Muscle of leg (tissue), 3 donors: ENCODE measurements at regions not wholly inside any gene's neighbourhood (a gene's known extent, or its start where the extent isn't known, plus 50 kb on each side); places are given as distances from the start of the nearest gene placed in this dataset.
A peak's percentile ranks its signal among the peaks of the same experiment; 100 is the strongest.

Experiments used
- DNase-seq: peaks from one replicate; pipeline ENCODE4 v3.0.0; 2013
- H3K27ac ChIP-seq: one replicate; pipeline ENCODE4 v1.5.1; 2013; ENCODE audit warnings: mild to moderate bottlenecking, low read length, control low read depth
- H3K27me3 ChIP-seq: one replicate; pipeline ENCODE4 v1.6.1; 2013; ENCODE audit warnings: low read length; ENCODE audit not compliant: control insufficient read depth, insufficient read depth
- H3K36me3 ChIP-seq: one replicate; pipeline ENCODE4 v1.6.1; 2013; ENCODE audit warnings: low read length; ENCODE audit not compliant: control insufficient read depth, insufficient read depth
- H3K4me1 ChIP-seq: one replicate; pipeline ENCODE4 v1.6.1; 2013; ENCODE audit warnings: low read length; ENCODE audit not compliant: control insufficient read depth, insufficient read depth
- H3K4me3 ChIP-seq: one replicate; pipeline ENCODE4 v1.5.1; 2013; ENCODE audit warnings: low read length, control low read depth
- H3K9me3 ChIP-seq: replicated peaks from 2 replicates; pipeline ENCODE4 v1.6.1; 2013; ENCODE audit warnings: low read depth, low read length; ENCODE audit not compliant: control insufficient read depth
- WGBS: methylation state at CpG from one replicate; pipeline ENCODE4 v1.1.5; 2013; ENCODE audit warnings: missing lambda C conversion rate; ENCODE audit not compliant: insufficient coverage; 5-methylcytosine and 5-hydroxymethylcytosine counted together

- DNase-seq, result no peak
- Histone ChIP-seq H3K36me3 (no peaks in the 10 kb centered on the region), H3K9me3 (no peaks in the 10 kb centered on the region), H3K4me1 (no peaks in the 10 kb centered on the region), H3K27me3 (no peaks in the 10 kb centered on the region), H3K4me3 (no peak overlapping the region), H3K27ac (no peak overlapping the region)
- no CpG with 5 or more reads among the region's 4 CpGs for WGBS
These were observed 200.5 kb upstream of the GRIP1 start for GRCh38 chr12:66879409-66879808.

GRCh38 chr12:66881386-66881785 lies 202.5 kb upstream of the GRIP1 start:
- no peak overlapping the region for H3K4me3 ChIP-seq
- no peaks in the 10 kb centered on the region for H3K36me3 ChIP-seq
- no peaks in the 10 kb centered on the region for H3K4me1 ChIP-seq
- H3K9me3 ChIP-seq, result no peaks in the 10 kb centered on the region
- no peak for DNase-seq
- no peak overlapping the region for H3K27ac ChIP-seq
- no peaks in the 10 kb centered on the region for H3K27me3 ChIP-seq

- H3K4me1 ChIP-seq, result no peaks in the 10 kb centered on the region
- no peaks in the 10 kb centered on the region for H3K36me3 ChIP-seq
- no peaks in the 10 kb centered on the region for H3K9me3 ChIP-seq
- no peaks in the 10 kb centered on the region for H3K27me3 ChIP-seq
- WGBS, result 69% methylated on average over 5 of the region's 11 CpGs
- no peak overlapping the region for H3K27ac ChIP-seq
- H3K4me3 ChIP-seq, result no peak overlapping the region
- DNase-seq, result peak; percentile 17
These were observed 205.2 kb upstream of the GRIP1 start for GRCh38 chr12:66884091-66884490.

GRCh38 chr12:66885115-66885875 lies 206.4 kb upstream of the GRIP1 start:
- Histone ChIP-seq H3K4me3 (no peak overlapping the region), H3K36me3 (no peaks in the 10 kb centered on the region), H3K9me3 (no peaks in the 10 kb centered on the region), H3K4me1 (no peaks in the 10 kb centered on the region), H3K27ac (no peak overlapping the region), H3K27me3 (no peaks in the 10 kb centered on the region)
- DNase-seq, result no peak
- 58% methylated on average over 10 of the region's 13 CpGs for WGBS

- no peak for DNase-seq
- Histone ChIP-seq H3K27ac (no peak overlapping the region), H3K9me3 (no peaks in the 10 kb centered on the region), H3K4me3 (no peak overlapping the region), H3K4me1 (no peaks in the 10 kb centered on the region), H3K36me3 (no peaks in the 10 kb centered on the region), H3K27me3 (no peaks in the 10 kb centered on the region)
- 34% methylated on average over 5 of the region's 8 CpGs for WGBS
These were observed 217.9 kb upstream of the GRIP1 start for GRCh38 chr12:66896797-66897196.

GRCh38 chr12:66898700-66899469 lies 220.0 kb upstream of the GRIP1 start:
- no peaks in the 10 kb centered on the region for H3K36me3 ChIP-seq
- H3K4me3 ChIP-seq, result no peak overlapping the region
- no peaks in the 10 kb centered on the region for H3K4me1 ChIP-seq
- H3K9me3 ChIP-seq, result no peaks in the 10 kb centered on the region
- no peak overlapping the region for H3K27ac ChIP-seq
- no peaks in the 10 kb centered on the region for H3K27me3 ChIP-seq
- DNase-seq, result no peak
- no CpG with 5 or more reads among the region's 3 CpGs for WGBS

GRCh38 chr12:66899588-66899987 lies 220.7 kb upstream of the GRIP1 start:
- Histone ChIP-seq H3K4me3 (no peak overlapping the region), H3K4me1 (no peaks in the 10 kb centered on the region), H3K27me3 (no peaks in the 10 kb centered on the region), H3K9me3 (no peaks in the 10 kb centered on the region), H3K27ac (no peak overlapping the region), H3K36me3 (no peaks in the 10 kb centered on the region)
- no peak for DNase-seq

GRCh38 chr12:66900616-66901015 lies 221.7 kb upstream of the GRIP1 start:
- Histone ChIP-seq H3K4me3 (no peak overlapping the region), H3K9me3 (no peaks in the 10 kb centered on the region), H3K27me3 (no peaks in the 10 kb centered on the region), H3K36me3 (no peaks in the 10 kb centered on the region), H3K4me1 (no peaks in the 10 kb centered on the region), H3K27ac (no peak overlapping the region)
- peak; percentile 9 for DNase-seq
- no CpG with 5 or more reads among the region's 2 CpGs for WGBS

GRCh38 chr12:66901138-66901932 lies 222.5 kb upstream of the GRIP1 start:
- peak; percentile 16 for DNase-seq
- Histone ChIP-seq H3K4me1 (no peaks in the 10 kb centered on the region), H3K9me3 (no peaks in the 10 kb centered on the region), H3K4me3 (no peak overlapping the region), H3K27me3 (no peaks in the 10 kb centered on the region), H3K36me3 (no peaks in the 10 kb centered on the region), H3K27ac (no peak overlapping the region)
- WGBS, result no CpG with 5 or more reads among the region's 4 CpGs

- H3K9me3 ChIP-seq, result no peaks in the 10 kb centered on the region
- no peak overlapping the region for H3K4me3 ChIP-seq
- DNase-seq, result no peak
- H3K36me3 ChIP-seq, result no peaks in the 10 kb centered on the region
- H3K27ac ChIP-seq, result no peak overlapping the region
- no peaks in the 10 kb centered on the region for H3K27me3 ChIP-seq
- no peaks in the 10 kb centered on the region for H3K4me1 ChIP-seq
These were observed 223.1 kb upstream of the GRIP1 start for GRCh38 chr12:66902020-66902419.
